GM23338 (cell line): ENCODE measurements at regions not wholly inside any gene's neighbourhood (a gene's known extent, or its start where the extent isn't known, plus 50 kb on each side); places are given as distances from the start of the nearest gene placed in this dataset.
"Not testable (repeated sequence)": the region's sequence is repeated elsewhere in the genome, so short reads cannot be mapped to it uniquely, and the experiment has no call there.

Experiments used
- ATAC-seq: fragments of 200-7000 bp; cut with Tn5 transposase; 3 replicates; pipeline ENCODE4 v1.9.1; 2020
- DNase-seq: peaks from one replicate; pipeline ENCODE4 v3.0.0-alpha.2; 2015; ENCODE audit warnings: low spot score
- H2AFZ ChIP-seq: fragments of 200-600 bp; sonication (generic); 2 replicates; pipeline ENCODE4 v1.8.0; 2016; ENCODE audit warnings: antibody characterized with exemption, mild to moderate bottlenecking, moderate library complexity
- H3F3A ChIP-seq: fragments of 200-600 bp; sonication (generic); replicated peaks from 2 replicates; pipeline ENCODE4 v1.8.0; 2017; ENCODE audit warnings: antibody characterized with exemption, mixed run types, low read depth
- H3K27ac ChIP-seq: fragments of 200-600 bp; sonication (generic); 2 replicates; pipeline ENCODE4 v1.6.1; 2016; ENCODE audit warnings: low read depth
- H3K27me3 ChIP-seq: fragments of 200-600 bp; sonication (generic); 2 replicates; pipeline ENCODE4 v1.8.0; 2016; ENCODE audit warnings: mild to moderate bottlenecking, mixed run types, moderate library complexity; ENCODE audit not compliant: insufficient read depth
- H3K36me3 ChIP-seq: fragments of 200-600 bp; sonication (generic); 2 replicates; pipeline ENCODE4 v1.8.0; 2016; ENCODE audit warnings: mild to moderate bottlenecking; ENCODE audit not compliant: insufficient read depth
- H3K4me1 ChIP-seq: fragments of 200-600 bp; sonication (generic); 2 replicates; pipeline ENCODE4 v1.8.0; 2016; ENCODE audit warnings: mild to moderate bottlenecking, moderate library complexity; ENCODE audit not compliant: insufficient read depth
- H3K4me2 ChIP-seq: fragments of 200-600 bp; sonication (generic); 2 replicates; pipeline ENCODE4 v1.7.1; 2017; ENCODE audit warnings: mixed run types
- H3K4me3 ChIP-seq: fragments of 200-600 bp; sonication (generic); 2 replicates; pipeline ENCODE4 v1.6.1; 2016; ENCODE audit warnings: mixed run types
- H3K79me2 ChIP-seq: fragments of 200-600 bp; sonication (generic); replicated peaks from 2 replicates; pipeline ENCODE4 v1.8.0; 2017; ENCODE audit warnings: mild to moderate bottlenecking; ENCODE audit not compliant: insufficient read depth
- H3K9me2 ChIP-seq: fragments of 200-600 bp; sonication (generic); 2 replicates; pipeline ENCODE4 v1.8.0; 2017; ENCODE audit not compliant: insufficient read depth
- H4K20me1 ChIP-seq: fragments of 200-600 bp; sonication (generic); replicated peaks from 2 replicates; pipeline ENCODE4 v1.8.0; 2017; ENCODE audit warnings: mild to moderate bottlenecking; ENCODE audit not compliant: insufficient read depth
- H3K27ac Mint-ChIP-seq: 2 replicates; pipeline ENCODE4 v1.8.0; 2020; ENCODE audit warnings: inconsistent platforms, mild to moderate bottlenecking, moderate library complexity, mixed read lengths
- H3K27me3 Mint-ChIP-seq: 3 replicates; pipeline ENCODE4 v1.8.0; 2022; ENCODE audit warnings: low read depth, mild to moderate bottlenecking, moderate library complexity, mixed read lengths, inconsistent platforms; ENCODE audit not compliant: insufficient read depth, poor library complexity
- H3K36me3 Mint-ChIP-seq: 3 replicates; pipeline ENCODE4 v1.8.0; 2021; ENCODE audit warnings: low read depth, mild to moderate bottlenecking, inconsistent platforms, moderate library complexity, mixed read lengths
- H3K4me1 Mint-ChIP-seq: 3 replicates; pipeline ENCODE4 v1.8.0; 2020; ENCODE audit warnings: mild to moderate bottlenecking, inconsistent platforms, mixed read lengths
- H3K4me3 Mint-ChIP-seq: 3 replicates; pipeline ENCODE4 v1.8.0; 2021; ENCODE audit warnings: moderate library complexity, mild to moderate bottlenecking, inconsistent platforms, mixed read lengths
- H3K9me3 Mint-ChIP-seq: 3 replicates; pipeline ENCODE4 v1.8.0; 2020; ENCODE audit warnings: moderate library complexity, mild to moderate bottlenecking, inconsistent platforms, mixed read lengths
- CREB1 ChIP-seq: fragments of 250-450 bp; sonication (Bioruptor Pico); IDR thresholded peaks from 2 replicates; pipeline ENCODE4 v1.5.0; 2020; ENCODE audit warnings: low read depth, mild to moderate bottlenecking, moderate library complexity
- ETS1 ChIP-seq: IDR thresholded peaks from 2 replicates; pipeline ENCODE4 v1.6.1; 2016; ENCODE audit warnings: antibody characterized with exemption
- EZH2 ChIP-seq: fragments of 200-600 bp; sonication (generic); IDR thresholded peaks from one replicate; pipeline ENCODE4 v1.8.0; 2017; ENCODE audit warnings: antibody characterized with exemption, mild to moderate bottlenecking, low read depth; ENCODE audit not compliant: unreplicated experiment
- EZH2phosphoT487 ChIP-seq: fragments of 200-600 bp; sonication (generic); IDR thresholded peaks from one replicate; pipeline ENCODE4 v1.8.1; 2018; ENCODE audit warnings: antibody characterized with exemption; ENCODE audit not compliant: unreplicated experiment
- JUNB ChIP-seq: IDR thresholded peaks from one replicate; pipeline ENCODE4 v1.6.1; 2016; ENCODE audit warnings: antibody characterized with exemption; ENCODE audit not compliant: unreplicated experiment
- NANOG ChIP-seq: IDR thresholded peaks from 2 replicates; pipeline ENCODE4 v1.6.1; 2016; ENCODE audit warnings: antibody characterized with exemption, borderline replicate concordance
- POLR2AphosphoS5 ChIP-seq: IDR thresholded peaks from 2 replicates; pipeline ENCODE4 v1.6.1; 2016; ENCODE audit warnings: antibody characterized with exemption, low read depth
- STAT1 ChIP-seq: IDR thresholded peaks from one replicate; pipeline ENCODE4 v1.6.1; 2016; ENCODE audit warnings: antibody characterized with exemption; ENCODE audit not compliant: unreplicated experiment
- ZNF114 ChIP-seq: fragments of 250-450 bp; sonication (Bioruptor Pico); IDR thresholded peaks from 2 replicates; pipeline ENCODE4 v1.5.0; 2020; ENCODE audit warnings: mild to moderate bottlenecking, moderate library complexity
- ZNF331 ChIP-seq: fragments of 250-450 bp; sonication (Bioruptor Pico); IDR thresholded peaks from 2 replicates; pipeline ENCODE4 v1.5.0; 2020; ENCODE audit warnings: low read depth, mild to moderate bottlenecking, moderate library complexity
- TF ChIP-seq, protein P1 (sequence below), 2 experiments: fragments of 200-600 bp in 1 of 2; sonication (generic) in 1 of 2; conservative IDR thresholded peaks; 2 replicates each; pipeline versions ENCODE4 v1.5.1 to v1.6.1; 2016 to 2017; ENCODE audit warnings: antibody characterized with exemption in 2 of 2, low read depth in 2 of 2, mild to moderate bottlenecking in 2 of 2, moderate library complexity in 1 of 2

DNA sequence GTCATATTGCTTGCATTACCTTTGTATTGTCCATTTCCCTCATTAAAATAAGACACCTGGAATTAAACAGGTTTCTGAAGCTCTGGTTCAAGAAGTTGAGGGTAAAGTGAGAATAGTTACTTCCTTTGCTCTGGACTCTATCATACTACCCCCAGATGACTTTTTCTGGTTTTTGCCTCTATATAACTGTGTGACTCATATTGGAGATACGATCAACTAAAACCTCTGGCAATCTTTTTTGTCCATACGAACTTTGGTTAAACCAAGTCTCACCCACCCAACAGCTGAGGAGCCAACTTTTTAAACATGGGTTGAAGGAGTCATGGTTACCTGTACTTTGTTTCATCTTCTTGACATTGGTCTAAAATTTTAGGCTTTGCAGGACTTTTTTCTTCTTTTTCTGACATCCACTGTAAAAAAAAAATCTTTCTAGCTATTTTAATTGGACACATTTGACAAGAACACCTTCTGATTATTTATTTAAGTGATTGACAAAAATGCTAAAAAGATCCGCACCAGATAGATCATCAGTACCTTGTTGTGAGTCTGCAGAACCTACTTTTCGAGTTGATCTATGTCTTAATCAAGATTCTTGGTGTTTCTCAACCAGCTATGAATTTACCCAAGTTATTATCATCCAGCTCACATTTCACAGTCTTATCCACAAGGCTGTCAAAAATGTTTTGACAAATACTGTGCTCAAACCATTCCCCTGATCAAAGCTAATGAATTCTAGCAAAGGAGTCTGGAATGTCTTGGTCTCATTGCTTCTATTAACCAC lies 166.0 kb downstream of the IPO8 start:
- no peaks in the 10 kb centered on the region for H3K9me3 Mint-ChIP-seq
- H3K27me3 ChIP-seq, result no peaks in the 10 kb centered on the region
- no peaks in the 10 kb centered on the region for H3K36me3 Mint-ChIP-seq
- peaks cover 5% of the 10 kb centered on the region for H3K27me3 Mint-ChIP-seq
- H3K4me1 ChIP-seq, result no peaks in the 10 kb centered on the region
- no peak overlapping the region for H3K27ac Mint-ChIP-seq
- H3K4me3 ChIP-seq, result no peak overlapping the region
- H3K9me2 ChIP-seq, result no peaks in the 10 kb centered on the region
- DNase-seq (no peak), ATAC-seq (no peak)
- H3K4me3 Mint-ChIP-seq, result no peak overlapping the region
- H3K79me2 ChIP-seq, result no peaks in the 10 kb centered on the region
- H3K4me2 ChIP-seq, result no peak overlapping the region
- H3K27ac ChIP-seq, result no peak overlapping the region
- H2AFZ ChIP-seq, result 0 out of 2 replicates have a peak overlapping the region, but pooled peaks have one; percentile 23
- no peak for TF ChIP-seq JUNB
- H4K20me1 ChIP-seq, result no peaks in the 10 kb centered on the region
- no peaks in the 10 kb centered on the region for H3K36me3 ChIP-seq
- no peaks in the 10 kb centered on the region for H3F3A ChIP-seq
- H3K4me1 Mint-ChIP-seq, result no peaks in the 10 kb centered on the region

DNA sequence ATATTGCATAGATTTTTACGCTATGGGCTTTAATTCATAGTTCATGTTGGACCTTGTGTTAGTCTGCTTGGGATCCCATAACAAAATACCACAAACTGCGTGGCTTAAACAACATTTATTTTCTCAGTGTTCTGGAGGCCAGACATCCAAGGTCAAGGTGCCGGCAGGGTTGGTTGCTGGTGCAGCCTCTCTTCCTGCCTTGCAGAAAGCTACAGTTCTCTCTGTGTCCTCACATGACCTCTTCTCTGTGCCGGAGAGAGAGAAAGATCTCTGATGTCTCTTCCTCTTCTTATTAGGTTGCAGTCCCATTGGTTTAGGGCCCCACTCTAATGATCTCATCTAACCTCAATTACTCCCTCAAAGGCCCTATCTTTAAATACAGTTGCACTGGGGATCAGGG lies 170.5 kb downstream of the IPO8 start:
- Mint-ChIP-seq H3K27me3 (peaks cover 5% of the 10 kb centered on the region), H3K4me3 (no peak overlapping the region), H3K4me1 (no peaks in the 10 kb centered on the region), H3K9me3 (0 out of 3 replicates have a peak, but pooled peaks cover 2% of the 10 kb centered on the region), H3K27ac (no peak overlapping the region), H3K36me3 (no peaks in the 10 kb centered on the region)
- Histone ChIP-seq H3K27me3 (no peaks in the 10 kb centered on the region), H3K4me2 (no peak overlapping the region), H2AFZ (no peak overlapping the region), H3F3A (no peaks in the 10 kb centered on the region), H3K36me3 (no peaks in the 10 kb centered on the region), H3K4me1 (no peaks in the 10 kb centered on the region), H3K27ac (no peak overlapping the region), H3K79me2 (no peaks in the 10 kb centered on the region), H3K4me3 (no peak overlapping the region), H3K9me2 (no peaks in the 10 kb centered on the region), H4K20me1 (no peaks in the 10 kb centered on the region)
- TF ChIP-seq JUNB (no peak), EZH2 (no peak), POLR2AphosphoS5 (no peak), ZNF331 (CRISPR knock-in tag) (no peak), NANOG (no peak)
- DNase-seq (no peak), ATAC-seq (no peak)

- not testable (repeated sequence) for H3F3A ChIP-seq, H3K79me2 ChIP-seq, H3K9me2 ChIP-seq, H2AFZ ChIP-seq, H3K4me1 Mint-ChIP-seq, H3K4me1 ChIP-seq, H3K27me3 ChIP-seq, H3K36me3 ChIP-seq, H3K4me3 Mint-ChIP-seq, H3K4me3 ChIP-seq, H3K27ac ChIP-seq, ATAC-seq, H3K4me2 ChIP-seq, H4K20me1 ChIP-seq, H3K27ac Mint-ChIP-seq, DNase-seq, H3K9me3 Mint-ChIP-seq, H3K36me3 Mint-ChIP-seq, H3K27me3 Mint-ChIP-seq
These were observed 175.4 kb downstream of the IPO8 start for GRCh38 chr12:30520285-30520684.

GRCh38 chr12:30519535-30519934 lies 176.1 kb downstream of the IPO8 start:
- Histone ChIP-seq H3K27me3 (no peaks in the 10 kb centered on the region), H3K79me2 (no peaks in the 10 kb centered on the region), H3K4me3 (no peak overlapping the region), H3K4me2 (no peak overlapping the region), H3F3A (no peaks in the 10 kb centered on the region), H4K20me1 (no peaks in the 10 kb centered on the region), H3K36me3 (no peaks in the 10 kb centered on the region), H3K27ac (no peak overlapping the region), H2AFZ (peak overlapping the region; percentile 86; the same call in 1 of the 2 replicates), H3K4me1 (no peaks in the 10 kb centered on the region), H3K9me2 (no peaks in the 10 kb centered on the region)
- ATAC-seq, result no peak
- no peak overlapping the region for H3K4me3 Mint-ChIP-seq
- no peak overlapping the region for H3K27ac Mint-ChIP-seq
- no peaks in the 10 kb centered on the region for H3K36me3 Mint-ChIP-seq
- no peak for DNase-seq
- H3K4me1 Mint-ChIP-seq, result peaks cover under 1% of the 10 kb centered on the region
- H3K9me3 Mint-ChIP-seq, result 0 out of 3 replicates have a peak, but pooled peaks cover 2% of the 10 kb centered on the region
- peaks cover 1% of the 10 kb centered on the region for H3K27me3 Mint-ChIP-seq
- TF ChIP-seq STAT1 (no peak), ZNF331 (CRISPR knock-in tag) (no peak), JUNB (no peak), EZH2 (no peak), CREB1 (CRISPR knock-in tag) (no peak), ZNF114 (CRISPR knock-in tag) (no peak), NANOG (no peak), EZH2phosphoT487 (no peak), ETS1 (no peak)
- TF ChIP-seq, protein P1, sequence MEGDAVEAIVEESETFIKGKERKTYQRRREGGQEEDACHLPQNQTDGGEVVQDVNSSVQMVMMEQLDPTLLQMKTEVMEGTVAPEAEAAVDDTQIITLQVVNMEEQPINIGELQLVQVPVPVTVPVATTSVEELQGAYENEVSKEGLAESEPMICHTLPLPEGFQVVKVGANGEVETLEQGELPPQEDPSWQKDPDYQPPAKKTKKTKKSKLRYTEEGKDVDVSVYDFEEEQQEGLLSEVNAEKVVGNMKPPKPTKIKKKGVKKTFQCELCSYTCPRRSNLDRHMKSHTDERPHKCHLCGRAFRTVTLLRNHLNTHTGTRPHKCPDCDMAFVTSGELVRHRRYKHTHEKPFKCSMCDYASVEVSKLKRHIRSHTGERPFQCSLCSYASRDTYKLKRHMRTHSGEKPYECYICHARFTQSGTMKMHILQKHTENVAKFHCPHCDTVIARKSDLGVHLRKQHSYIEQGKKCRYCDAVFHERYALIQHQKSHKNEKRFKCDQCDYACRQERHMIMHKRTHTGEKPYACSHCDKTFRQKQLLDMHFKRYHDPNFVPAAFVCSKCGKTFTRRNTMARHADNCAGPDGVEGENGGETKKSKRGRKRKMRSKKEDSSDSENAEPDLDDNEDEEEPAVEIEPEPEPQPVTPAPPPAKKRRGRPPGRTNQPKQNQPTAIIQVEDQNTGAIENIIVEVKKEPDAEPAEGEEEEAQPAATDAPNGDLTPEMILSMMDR (conservative IDR thresholded peaks at IDR 0.05; ENCODE audit: low read depth in 2 of 2), result no peak
